ENCODE measurements at regions not wholly inside any gene's neighbourhood (a gene's known extent, or its start where the extent isn't known, plus 50 kb on each side); places are given as distances from the start of the nearest gene placed in this dataset.

GRCh38 chr6:165893431-165893830 lies 230.4 kb upstream of the PDE10A start:
- Histone ChIP-seq H3F3A (ENCODE audit: low read depth) (no peaks in the 10 kb centered on the region), H3K79me2 (ENCODE audit: insufficient read depth, low read length) (no peaks in the 10 kb centered on the region), H3K9me3 (ENCODE audit: insufficient read depth, low read depth, low read length) (no peaks in the 10 kb centered on the region), H4K20me1 (ENCODE audit: insufficient read depth, low read length, poor library complexity, severe bottlenecking) (no peaks in the 10 kb centered on the region), H3K9ac (ENCODE audit: low read depth, low read length, poor library complexity, severe bottlenecking) (no peak overlapping the region), H3K36me3 (ENCODE audit: insufficient read depth, low read length) (no peaks in the 10 kb centered on the region), H3K4me1 (ENCODE audit: insufficient read depth, low read length, poor library complexity, severe bottlenecking) (no peaks in the 10 kb centered on the region), H3K4me2 (ENCODE audit: low read depth, low read length, poor library complexity, severe bottlenecking) (no peak overlapping the region), H3K27me3 (ENCODE audit: insufficient read depth, low read length, poor library complexity, severe bottlenecking) (no peaks in the 10 kb centered on the region), H3K4me3 (ENCODE audit: low read length, poor library complexity, severe bottlenecking) (no peak overlapping the region), H2AFZ (ENCODE audit: low read length) (no peak overlapping the region), H3K9me2 (replicated peaks; ENCODE audit: low read depth, low read length) (no peaks in the 10 kb centered on the region)
- TF ChIP-seq EZH2phosphoT487 (IDR thresholded peaks at IDR 0.05; ENCODE audit: borderline replicate concordance) (no peak), CTCF (conservative IDR thresholded peaks at IDR 0.05; ENCODE audit: low read length) (no peak)

- H3K4me3 ChIP-seq (ENCODE audit: low read length, poor library complexity, severe bottlenecking), result no peak overlapping the region
- no peaks in the 10 kb centered on the region for H3K9me2 ChIP-seq (replicated peaks; ENCODE audit: low read depth, low read length)
- H3K4me2 ChIP-seq (ENCODE audit: low read depth, low read length, poor library complexity, severe bottlenecking), result no peak overlapping the region
- no peaks in the 10 kb centered on the region for H3K79me2 ChIP-seq (ENCODE audit: insufficient read depth, low read length)
- H3K36me3 ChIP-seq (ENCODE audit: insufficient read depth, low read length), result no peaks in the 10 kb centered on the region
- no peak overlapping the region for H3K9ac ChIP-seq (ENCODE audit: low read depth, low read length, poor library complexity, severe bottlenecking)
- H2AFZ ChIP-seq (ENCODE audit: low read length), result no peak overlapping the region
- H3F3A ChIP-seq (ENCODE audit: low read depth), result no peaks in the 10 kb centered on the region
- H3K9me3 ChIP-seq (ENCODE audit: insufficient read depth, low read depth, low read length), result no peaks in the 10 kb centered on the region
- H3K4me1 ChIP-seq (ENCODE audit: insufficient read depth, low read length, poor library complexity, severe bottlenecking), result no peaks in the 10 kb centered on the region
- H3K27me3 ChIP-seq (ENCODE audit: insufficient read depth, low read length, poor library complexity, severe bottlenecking), result no peaks in the 10 kb centered on the region
- no peaks in the 10 kb centered on the region for H4K20me1 ChIP-seq (ENCODE audit: insufficient read depth, low read length, poor library complexity, severe bottlenecking)
- no peak for TF ChIP-seq EZH2phosphoT487 (IDR thresholded peaks at IDR 0.05; ENCODE audit: borderline replicate concordance)
- TF ChIP-seq CTCF (conservative IDR thresholded peaks at IDR 0.05; ENCODE audit: low read length), result no peak
Measured at GRCh38 chr6:165891320-165891719, 228.3 kb upstream of the PDE10A start.

- H3K79me2 ChIP-seq (ENCODE audit: insufficient read depth, low read length), result no peaks in the 10 kb centered on the region
- H3F3A ChIP-seq (ENCODE audit: low read depth), result no peaks in the 10 kb centered on the region
- TF ChIP-seq CTCF (conservative IDR thresholded peaks at IDR 0.05; ENCODE audit: low read length) (no peak), EZH2phosphoT487 (IDR thresholded peaks at IDR 0.05; ENCODE audit: borderline replicate concordance) (no peak)
- no peaks in the 10 kb centered on the region for H4K20me1 ChIP-seq (ENCODE audit: insufficient read depth, low read length, poor library complexity, severe bottlenecking)
- no peak overlapping the region for H3K4me2 ChIP-seq (ENCODE audit: low read depth, low read length, poor library complexity, severe bottlenecking)
- no peaks in the 10 kb centered on the region for H3K9me3 ChIP-seq (ENCODE audit: insufficient read depth, low read depth, low read length)
- no peak overlapping the region for H3K9ac ChIP-seq (ENCODE audit: low read depth, low read length, poor library complexity, severe bottlenecking)
- H3K27me3 ChIP-seq (ENCODE audit: insufficient read depth, low read length, poor library complexity, severe bottlenecking), result no peaks in the 10 kb centered on the region
- H3K4me3 ChIP-seq (ENCODE audit: low read length, poor library complexity, severe bottlenecking), result no peak overlapping the region
- 0 out of 2 replicates have a peak overlapping the region, but pooled peaks have one; percentile 44 for H2AFZ ChIP-seq (ENCODE audit: low read length)
- no peaks in the 10 kb centered on the region for H3K4me1 ChIP-seq (ENCODE audit: insufficient read depth, low read length, poor library complexity, severe bottlenecking)
- H3K36me3 ChIP-seq (ENCODE audit: insufficient read depth, low read length), result no peaks in the 10 kb centered on the region
- no peaks in the 10 kb centered on the region for H3K9me2 ChIP-seq (replicated peaks; ENCODE audit: low read depth, low read length)
Measured at GRCh38 chr6:165890404-165890735, 227.3 kb upstream of the PDE10A start.
